GM21723 (cell line): ENCODE measurements at regions not wholly inside any gene's neighbourhood (a gene's known extent, or its start where the extent isn't known, plus 50 kb on each side); places are given as distances from the start of the nearest gene placed in this dataset.

Experiments used
- ATAC-seq: cut with Tn5 transposase; IDR thresholded peaks from one replicate; pipeline ENCODE4 v1.9.1; 2021; ENCODE audit warnings: mild to moderate bottlenecking, moderate library complexity; ENCODE audit not compliant: unreplicated experiment

DNA sequence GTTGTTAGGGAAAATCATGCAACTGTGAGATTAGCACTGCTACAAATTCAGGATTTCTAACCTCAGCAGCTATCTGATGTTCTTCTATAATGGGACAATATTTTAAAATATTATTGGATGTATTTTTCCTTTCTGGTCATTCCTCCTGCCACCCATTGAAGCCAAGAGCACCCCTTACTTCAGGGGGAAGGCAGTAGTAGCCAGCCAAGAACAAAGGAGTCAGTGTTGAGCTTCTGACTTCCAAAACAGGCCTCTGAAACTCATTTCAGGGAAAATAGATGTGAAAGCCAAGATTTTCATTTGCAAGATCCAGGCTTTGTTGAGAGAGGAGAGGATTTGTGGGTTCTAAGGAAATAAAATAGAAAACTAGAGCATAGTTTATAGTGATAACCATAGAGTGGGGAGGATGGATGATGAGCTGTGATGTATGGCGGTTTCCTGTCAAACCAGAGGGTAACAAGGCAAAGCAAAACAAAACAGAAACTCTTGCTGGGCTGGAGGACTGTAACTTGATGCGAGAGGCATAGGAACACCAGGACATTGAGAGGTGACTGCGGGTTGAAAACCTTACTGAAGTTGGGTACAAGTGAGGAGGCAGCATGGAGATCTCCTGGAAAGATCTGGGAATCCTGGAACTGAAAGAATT is 173.7 kb upstream of the LEF1 start:
- no peak for ATAC-seq

GRCh38 chr4:108337923-108338322 is 169.2 kb upstream of the LEF1 start:
- ATAC-seq: no peak

DNA sequence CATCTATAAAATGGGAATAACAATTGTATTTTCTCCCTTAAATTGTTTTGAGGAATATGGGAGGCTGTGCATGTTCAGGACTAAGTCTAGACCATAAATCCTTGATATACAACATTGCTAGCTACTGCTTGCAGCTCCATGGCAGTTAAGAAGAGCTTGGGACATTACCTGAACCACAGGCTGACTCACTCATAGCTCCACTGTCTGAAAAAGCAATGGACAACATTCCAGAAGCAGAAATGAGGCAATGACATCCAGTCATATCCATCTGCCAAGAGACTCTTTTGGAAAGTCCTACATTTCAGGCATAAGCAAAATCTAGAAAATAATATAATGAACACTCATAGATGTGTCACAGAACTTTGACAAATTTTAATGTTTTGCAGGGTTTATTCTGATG is 167.3 kb upstream of the LEF1 start:
- ATAC-seq: no peak

- no peak for ATAC-seq
Observed at GRCh38 chr4:108335081-108335480, 166.3 kb upstream of the LEF1 start.

DNA sequence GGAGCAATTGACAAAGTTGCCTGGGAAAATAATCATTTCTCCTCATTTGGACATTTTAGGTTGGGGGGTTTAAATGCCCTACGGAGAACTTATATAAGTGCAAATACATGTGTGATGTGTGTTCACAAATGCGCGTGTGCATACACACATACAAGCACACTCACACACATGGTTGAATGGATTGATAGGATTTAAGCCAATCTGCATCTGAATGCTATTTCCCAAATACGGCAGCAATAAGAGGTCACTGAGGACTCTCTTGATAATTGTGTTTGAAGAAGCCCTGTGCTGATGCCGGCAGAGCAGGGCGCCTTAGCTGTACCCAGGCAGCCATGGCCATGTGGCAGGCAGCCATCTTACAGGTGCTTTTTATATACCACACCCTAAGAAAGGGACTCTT is 165.3 kb upstream of the LEF1 start:
- ATAC-seq: no peak

DNA sequence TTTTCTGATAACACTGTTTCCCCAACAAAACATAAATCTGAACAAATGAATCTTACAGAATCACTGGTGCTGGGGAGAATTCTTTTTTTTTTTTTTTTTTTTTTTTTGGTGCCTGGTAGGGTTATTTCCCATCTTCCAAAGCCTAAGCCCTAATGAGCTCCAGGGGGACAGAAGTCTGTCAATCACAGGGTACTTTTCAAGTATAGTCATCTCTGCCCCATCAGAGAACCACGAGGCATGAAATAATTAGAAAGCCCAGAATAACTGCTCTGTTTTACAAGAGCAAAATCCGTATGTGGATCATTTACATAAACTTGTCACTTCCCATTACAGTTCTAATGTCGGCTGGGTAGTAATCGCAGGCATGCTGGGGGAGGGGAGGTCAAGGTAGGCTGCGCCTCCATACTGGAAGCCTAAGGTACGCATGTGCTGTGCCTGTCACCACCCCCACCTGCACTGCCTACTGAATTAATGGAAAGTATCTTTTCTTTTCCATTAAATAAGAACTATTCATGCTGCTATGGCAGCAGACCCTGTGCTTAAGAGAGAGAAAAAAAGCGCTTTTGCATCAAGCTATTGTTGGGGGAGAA is 164.7 kb upstream of the LEF1 start:
- ATAC-seq: no peak

DNA sequence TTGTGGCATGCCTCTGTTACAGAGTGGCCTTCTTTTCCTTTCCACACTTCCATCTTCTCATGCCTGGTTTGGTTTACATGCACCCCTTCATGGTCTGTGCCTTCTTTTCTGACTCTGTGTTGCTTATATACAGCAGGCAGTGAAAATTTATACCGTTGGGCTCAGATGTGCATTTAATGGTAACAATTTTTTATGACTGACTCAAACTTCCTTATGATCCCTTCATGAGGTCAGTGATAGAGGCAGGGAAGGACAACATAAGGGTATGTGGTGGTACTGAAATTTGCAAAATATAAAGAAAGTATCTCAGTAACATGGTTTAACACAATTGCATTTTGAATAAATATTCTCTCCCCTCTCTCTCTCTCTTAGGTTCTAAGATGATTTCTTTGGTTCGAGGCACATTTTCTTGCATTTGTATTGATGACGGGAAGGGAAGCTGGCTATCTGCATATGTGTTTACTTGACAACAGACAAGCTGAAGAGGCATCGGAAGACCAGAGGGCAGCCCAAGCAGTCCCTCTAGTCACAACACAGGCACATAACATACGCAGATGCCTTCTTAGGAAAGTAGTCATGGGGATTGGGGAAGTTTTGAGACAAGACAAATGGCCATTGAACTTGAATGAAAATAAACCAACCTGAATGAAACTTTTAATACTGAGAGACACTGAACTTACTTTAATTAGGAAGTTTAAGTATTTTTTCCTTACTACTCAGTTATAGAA is 163.3 kb upstream of the LEF1 start:
- no peak for ATAC-seq

GRCh38 chr4:108328383-108328732 is 159.6 kb upstream of the LEF1 start:
- no peak for ATAC-seq

GRCh38 chr4:108327642-108328382 is 159.1 kb upstream of the LEF1 start:
- no peak for ATAC-seq

DNA sequence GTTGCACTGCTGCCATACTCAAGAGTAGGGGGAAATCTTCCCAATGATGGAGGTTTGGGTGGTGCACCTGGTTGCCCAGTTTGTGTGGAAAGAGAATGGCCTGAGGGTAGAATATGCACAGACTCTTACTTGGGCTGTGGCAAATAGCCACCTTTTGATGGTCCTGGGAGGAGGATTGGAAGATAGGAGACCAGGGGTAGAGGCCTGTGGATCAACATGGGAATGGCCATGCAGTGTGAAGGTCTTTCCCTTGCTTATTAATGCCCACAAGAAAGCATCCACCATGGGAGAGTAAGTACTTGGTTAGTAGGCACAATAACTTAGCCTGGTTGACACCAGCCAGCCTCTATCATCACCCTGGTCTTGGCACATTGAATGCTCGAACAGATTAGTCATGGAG is 156.8 kb upstream of the LEF1 start:
- no peak for ATAC-seq

DNA sequence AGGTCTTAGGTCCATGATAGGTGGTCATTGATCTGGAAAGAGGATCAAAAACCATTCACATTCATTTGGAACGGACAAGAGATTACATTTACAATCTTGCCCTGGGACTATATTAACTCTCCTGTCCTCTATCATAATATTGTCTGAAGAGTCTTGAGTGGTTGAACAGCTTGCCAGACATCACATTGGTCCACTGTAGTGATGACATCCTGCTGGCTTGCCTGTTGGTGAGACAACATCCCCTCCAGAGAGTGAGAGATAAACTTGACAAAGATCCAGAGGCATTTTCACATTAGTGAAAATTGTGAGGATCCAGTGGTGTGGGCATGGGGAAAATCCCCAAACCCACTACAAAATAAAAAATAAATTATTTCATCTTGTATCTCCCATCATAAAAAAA is 155.7 kb upstream of the LEF1 start:
- ATAC-seq: no peak

DNA sequence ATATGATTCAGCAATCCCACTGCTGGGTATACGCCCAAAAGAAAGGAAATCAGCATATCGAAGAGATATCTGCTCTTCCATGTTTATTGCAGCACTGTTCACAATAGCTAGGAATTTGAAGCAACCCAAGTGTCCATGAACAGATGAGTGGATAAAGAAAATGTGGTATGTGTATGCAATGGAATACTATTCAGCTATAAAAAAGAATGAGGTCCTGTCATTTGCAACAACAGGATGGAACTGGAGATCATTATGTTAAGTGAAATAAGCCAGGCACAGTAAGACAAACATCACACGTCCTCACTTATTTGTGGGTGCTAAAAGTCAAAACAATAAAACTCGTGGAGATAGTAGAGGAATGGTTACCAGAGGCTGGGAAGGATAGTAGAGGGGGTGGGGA is 153.8 kb upstream of the LEF1 start:
- ATAC-seq: no peak

GRCh38 chr4:108320061-108320460 is 151.3 kb upstream of the LEF1 start:
- ATAC-seq: no peak

- ATAC-seq: no peak
Observed at GRCh38 chr4:108317377-108317776, 148.6 kb upstream of the LEF1 start.

DNA sequence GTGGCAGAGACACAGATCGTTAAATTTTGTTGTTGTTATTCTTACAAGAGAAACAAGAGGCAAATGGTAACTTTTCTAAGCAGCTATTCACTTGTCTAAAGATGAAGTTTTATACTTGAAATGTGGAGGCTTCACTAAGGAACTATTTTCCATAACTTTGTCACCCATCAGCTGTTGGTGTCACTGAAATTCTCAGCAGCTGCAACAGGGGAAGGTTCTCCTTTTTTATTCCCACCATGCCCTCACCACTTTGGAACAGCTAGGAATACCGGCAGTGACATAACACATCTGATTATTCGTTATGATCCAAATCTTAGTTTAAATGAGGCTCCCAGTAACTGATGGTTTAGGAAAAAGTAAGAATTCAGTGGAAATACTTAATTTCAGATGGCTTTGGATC is 147.0 kb upstream of the LEF1 start:
- ATAC-seq: no peak

DNA sequence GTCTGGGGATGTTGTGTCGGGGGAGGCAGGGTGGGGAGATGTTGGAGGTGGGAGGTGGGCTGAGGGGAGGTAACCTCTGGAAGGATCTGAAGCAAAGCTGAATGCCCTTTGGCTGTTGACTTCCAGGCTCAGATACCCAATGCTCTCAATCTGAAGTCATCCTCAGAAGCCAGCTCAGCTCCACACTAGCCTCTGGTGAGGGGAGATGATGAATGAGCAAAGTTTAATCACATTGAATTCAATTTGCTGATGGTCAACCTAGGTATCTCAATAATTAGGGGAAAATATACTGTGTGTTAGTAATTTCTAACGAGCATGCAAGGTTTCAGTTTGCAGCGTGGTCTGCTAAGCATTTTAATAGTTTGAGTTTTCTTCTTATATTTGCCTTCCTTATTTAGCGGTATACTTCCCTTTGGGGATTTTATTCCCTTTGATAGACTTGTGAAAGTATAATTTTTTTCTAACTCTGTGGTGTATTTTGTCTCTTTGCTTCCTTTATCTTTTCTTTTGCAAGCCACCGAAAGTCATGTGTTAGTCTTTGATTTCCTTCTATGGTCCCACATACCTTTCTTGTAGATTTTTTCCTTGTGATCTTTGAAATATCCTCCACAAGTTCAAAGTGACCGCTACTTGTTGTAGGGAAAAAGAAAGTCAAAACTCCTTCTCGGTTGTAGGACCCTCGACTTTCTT is 146.3 kb upstream of the LEF1 start:
- ATAC-seq: no peak

- no peak for ATAC-seq
Observed at GRCh38 chr4:108313546-108314339, 145.0 kb upstream of the LEF1 start.

DNA sequence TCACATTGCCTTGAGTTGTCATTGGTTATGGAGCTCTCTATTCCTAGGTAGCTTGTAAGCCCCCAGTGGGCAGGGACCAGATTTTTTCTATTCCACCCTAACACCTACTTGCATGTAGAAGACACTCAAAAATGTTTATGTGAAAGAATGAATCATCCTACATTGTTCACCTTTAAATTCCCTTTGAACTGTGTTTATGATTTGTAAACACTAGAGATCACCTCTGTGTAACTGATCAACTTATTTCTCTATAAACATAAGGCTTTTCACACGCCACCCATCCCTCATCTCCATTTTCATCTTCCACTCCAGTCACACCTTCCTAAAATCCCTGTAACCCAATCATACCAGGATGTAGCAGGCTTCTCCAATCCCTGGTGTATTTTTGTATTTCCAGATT is 142.6 kb upstream of the LEF1 start:
- no peak for ATAC-seq

- no peak for ATAC-seq
Observed at GRCh38 chr4:108303488-108304177, 134.9 kb upstream of the LEF1 start.
